SK-N-SH (cell line): ENCODE measurements at regions not wholly inside any gene's neighbourhood (a gene's known extent, or its start where the extent isn't known, plus 50 kb on each side); places are given as distances from the start of the nearest gene placed in this dataset.
A peak's percentile ranks its signal among the peaks of the same experiment; 100 is the strongest.

Source experiments
- CTCF ChIA-PET: fragments of 300-600, 350-600 bp; formaldehyde crosslinking; extraction: SDS; loops from one replicate; lab custom pipeline; 2021; lab: Yijun Ruan, JAX
- POLR2A ChIA-PET: fragments of 350-600 bp; sonication (Branson Sonifier 250); formaldehyde crosslinking; extraction: SDS; loops from one replicate; lab custom pipeline; 2020; ENCODE audit warnings: antibody characterized with exemption, inconsistent platforms; lab: Yijun Ruan, JAX
- DNase-seq: peaks from one replicate; pipeline ENCODE4 v3.0.0; 2012
- H2AFZ ChIP-seq: fragments of 200-600 bp; sonication (generic); 2 replicates; pipeline ENCODE4 v1.8.1; 2016; ENCODE audit warnings: antibody characterized with exemption, mild to moderate bottlenecking, low read depth
- H3F3A ChIP-seq: fragments of 200-600 bp; sonication (generic); replicated peaks from 2 replicates; pipeline ENCODE3; 2016; ENCODE audit warnings: antibody characterized with exemption, mild to moderate bottlenecking; ENCODE audit not compliant: insufficient read depth
- H3K27ac ChIP-seq, 2 experiments: fragments of 200-500 bp in 1 of 2; fragments of 200-600 bp in 1 of 2; sonication (Bioruptor generic) in 1 of 2; sonication (generic), shearing (Covaris generic) in 1 of 2; 2 replicates each; pipeline versions ENCODE4 v1.5.1 to v1.6.1; 2014 to 2016; ENCODE audit warnings: low read depth in 2 of 2, inconsistent platforms in 1 of 2, low read length in 1 of 2, mild to moderate bottlenecking in 1 of 2, mixed read lengths in 1 of 2
- H3K27me3 ChIP-seq: fragments of 200-600 bp; sonication (generic), shearing (Covaris generic); 2 replicates; pipeline ENCODE4 v1.6.1; 2016; ENCODE audit warnings: mixed run types; ENCODE audit not compliant: insufficient read depth
- H3K36me3 ChIP-seq, 2 experiments: fragments of 200-500 bp in 1 of 2; fragments of 200-600 bp in 1 of 2; sonication (Bioruptor generic) in 1 of 2; sonication (generic) in 1 of 2; replicated peaks in 1 of 2; 2 replicates each; pipeline versions ENCODE3 to v1.5.1; 2014 to 2016; ENCODE audit warnings: low read length in 1 of 2, mild to moderate bottlenecking in 1 of 2; ENCODE audit not compliant: insufficient read depth in 2 of 2, control insufficient read depth in 1 of 2
- H3K4me1 ChIP-seq, 2 experiments: fragments of 200-500 bp in 1 of 2; fragments of 200-600 bp in 1 of 2; sonication (Bioruptor generic) in 1 of 2; sonication (generic), shearing (Covaris generic) in 1 of 2; 2 replicates each; pipeline versions ENCODE4 v1.5.1 to v1.6.1; 2014 to 2016; ENCODE audit warnings: low read depth in 1 of 2, low read length in 1 of 2, mixed run types in 1 of 2; ENCODE audit not compliant: insufficient read depth in 2 of 2, control insufficient read depth in 1 of 2
- H3K4me2 ChIP-seq: fragments of 200-600 bp; sonication (generic), shearing (Covaris generic); 2 replicates; pipeline ENCODE4 v1.6.1; 2017; ENCODE audit warnings: mixed run types
- H3K4me3 ChIP-seq, 2 experiments: fragments of 200-500 bp in 1 of 2; fragments of 200-600 bp in 1 of 2; sonication (Bioruptor generic) in 1 of 2; sonication (generic), shearing (Covaris generic) in 1 of 2; 2 replicates each; pipeline versions ENCODE4 v1.5.1 to v1.8.1; 2014 to 2016; ENCODE audit warnings: low read depth in 2 of 2, inconsistent platforms in 1 of 2, low read length in 1 of 2, mild to moderate bottlenecking in 1 of 2, mixed read lengths in 1 of 2, moderate library complexity in 1 of 2
- H3K79me2 ChIP-seq: fragments of 200-600 bp; sonication (generic); 2 replicates; pipeline ENCODE4 v1.8.1; 2017; ENCODE audit warnings: mild to moderate bottlenecking; ENCODE audit not compliant: insufficient read depth
- H3K9ac ChIP-seq: fragments of 200-600 bp; sonication (generic); 2 replicates; pipeline ENCODE4 v1.6.1; 2017; ENCODE audit warnings: mixed run types
- H3K9me2 ChIP-seq: fragments of 200-600 bp; sonication (generic); 2 replicates; pipeline ENCODE4 v1.6.1; 2017; ENCODE audit warnings: mixed run types
- H3K9me3 ChIP-seq: fragments of 200-600 bp; sonication (generic); 2 replicates; pipeline ENCODE4 v1.6.1; 2017; ENCODE audit warnings: mixed run types, mild to moderate bottlenecking, moderate library complexity
- H4K20me1 ChIP-seq: fragments of 200-600 bp; sonication (generic); 2 replicates; pipeline ENCODE4 v1.6.1; 2017; ENCODE audit warnings: mild to moderate bottlenecking, mixed run types; ENCODE audit not compliant: insufficient read depth
- CTCF ChIP-seq: fragments of 200-600 bp; sonication (generic); IDR thresholded peaks from 2 replicates; pipeline ENCODE4 v1.6.1; 2017; ENCODE audit warnings: antibody characterized with exemption, mild to moderate bottlenecking, moderate library complexity
- ELF1 ChIP-seq: IDR thresholded peaks from 2 replicates; pipeline ENCODE4 v1.4.0; 2012
- EP300 ChIP-seq, 2 experiments: IDR thresholded peaks; 2 replicates each; pipeline versions ENCODE4 v1.4.0 to v1.6.1; 2012; ENCODE audit warnings: borderline replicate concordance in 1 of 2, low read depth in 1 of 2, low read length in 1 of 2
- EZH2phosphoT487 ChIP-seq: fragments of 200-600 bp; sonication (generic); IDR thresholded peaks from 2 replicates; pipeline ENCODE4 v1.6.1; 2017; ENCODE audit warnings: low read depth, mixed run types, mild to moderate bottlenecking, antibody characterized with exemption, moderate library complexity, borderline replicate concordance
- GATA2 ChIP-seq: sonication (generic); formaldehyde crosslinking; IDR thresholded peaks from 2 replicates; pipeline ENCODE4 v1.5.0; 2020; ENCODE audit warnings: mild to moderate bottlenecking, missing genetic modification reagents
- IRF3 ChIP-seq: fragments of 150-350 bp; IDR thresholded peaks from 2 replicates; pipeline ENCODE4 v1.6.1; 2016; ENCODE audit warnings: mild to moderate bottlenecking, low read depth, low read length
- MXI1 ChIP-seq: IDR thresholded peaks from 2 replicates; pipeline ENCODE4 v1.6.1; 2012; ENCODE audit warnings: mild to moderate bottlenecking, low read depth, low read length, improper control_type of control experiment
- NRF1 ChIP-seq: IDR thresholded peaks from 2 replicates; pipeline ENCODE4 v1.6.1; 2012; ENCODE audit warnings: low read depth, mild to moderate bottlenecking, low read length
- RCOR1 ChIP-seq: fragments of 150-350 bp; IDR thresholded peaks from 2 replicates; pipeline ENCODE4 v1.6.1; 2017; ENCODE audit warnings: antibody characterized with exemption, low read length
- SMC3 ChIP-seq: IDR thresholded peaks from 2 replicates; pipeline ENCODE4 v1.6.1; 2012; ENCODE audit warnings: low read depth, low read length, improper control_type of control experiment
- TAF1 ChIP-seq: IDR thresholded peaks from 2 replicates; pipeline ENCODE4 v1.6.1; 2012; ENCODE audit warnings: low read depth, mild to moderate bottlenecking, low read length, moderate library complexity, borderline replicate concordance
- TCF12 ChIP-seq: IDR thresholded peaks from 2 replicates; pipeline ENCODE4 v1.4.0; 2012
- TEAD4 ChIP-seq: IDR thresholded peaks from 2 replicates; pipeline ENCODE4 v1.4.0; 2012; ENCODE audit warnings: mild to moderate bottlenecking, borderline replicate concordance; ENCODE audit not compliant: insufficient read depth
- USF1 ChIP-seq: IDR thresholded peaks from 2 replicates; pipeline ENCODE4 v1.4.0; 2012; ENCODE audit warnings: low read depth, borderline replicate concordance
- USF2 ChIP-seq: fragments of 150-350 bp; IDR thresholded peaks from 2 replicates; pipeline ENCODE4 v1.6.1; 2017; ENCODE audit warnings: antibody characterized with exemption, low read length, low read depth, borderline replicate concordance
- YY1 ChIP-seq: IDR thresholded peaks from 2 replicates; pipeline ENCODE4 v1.4.0; 2012; ENCODE audit warnings: low read depth, mild to moderate bottlenecking
- ZBTB33 ChIP-seq: IDR thresholded peaks from 2 replicates; pipeline ENCODE4 v1.4.0; 2012; ENCODE audit warnings: low read depth, borderline replicate concordance
- WGBS: methylation state at CpG from one replicate; pipeline ENCODE4 v1.1.6; 2017; ENCODE audit warnings: low lambda C conversion rate; 5-methylcytosine and 5-hydroxymethylcytosine counted together

GRCh38 chr12:20210621-20211215 lies 157.6 kb upstream of the PDE3A start:
- POLR2A ChIA-PET: no interaction called here
- no peak for TF ChIP-seq USF1
- TF ChIP-seq ELF1: no peak
- no peak for TF ChIP-seq CTCF
- no peak for TF ChIP-seq EZH2phosphoT487
- no peak for TF ChIP-seq RCOR1
- no peak for TF ChIP-seq EP300 (IDR thresholded peaks at IDR 0.05; ENCODE audit: borderline replicate concordance in 1 of 2, low read depth in 1 of 2, low read length in 1 of 2)
- no peak for TF ChIP-seq TAF1
- no peak for TF ChIP-seq GATA2 (CRISPR knock-in tag)
- TF ChIP-seq MXI1: no peak
- TF ChIP-seq TCF12: no peak
- no peak overlapping the region for H3K4me2 ChIP-seq
- H3K9me2 ChIP-seq: no peaks in the 10 kb centered on the region
- WGBS: 64% methylated on average over 2 of the region's 2 CpGs
- CTCF ChIA-PET: no interaction called here
- peaks cover 3 to 6% of the 10 kb centered on the region in 2 experiments; a peak in 3 of 4 replicates for H3K4me1 ChIP-seq
- H3F3A ChIP-seq: peaks cover 17% of the 10 kb centered on the region
- no peak overlapping the region for H3K4me3 ChIP-seq
- H3K9me3 ChIP-seq: no peaks in the 10 kb centered on the region
- H2AFZ ChIP-seq: no peak overlapping the region
- no peaks in the 10 kb centered on the region for H3K36me3 ChIP-seq
- no peaks in the 10 kb centered on the region for H3K79me2 ChIP-seq
- no peak overlapping the region for H3K27ac ChIP-seq
- no peak overlapping the region for H3K9ac ChIP-seq
- H3K27me3 ChIP-seq: no peaks in the 10 kb centered on the region
- H4K20me1 ChIP-seq: no peaks in the 10 kb centered on the region
- DNase-seq: no peak

- DNase-seq: no peak
- Histone ChIP-seq H3K79me2 (no peaks in the 10 kb centered on the region), H3K4me2 (no peak overlapping the region), H3K27ac (peak overlapping the region; percentile 95 to 96), H3K27me3 (no peaks in the 10 kb centered on the region), H3K9me2 (no peaks in the 10 kb centered on the region), H3K36me3 (no peaks in the 10 kb centered on the region), H3K9ac (no peak overlapping the region), H2AFZ (no peak overlapping the region), H4K20me1 (no peaks in the 10 kb centered on the region), H3K9me3 (no peaks in the 10 kb centered on the region), H3K4me1 (peaks cover 3 to 6% of the 10 kb centered on the region in 2 experiments; a peak in 3 of 4 replicates), H3K4me3 (no peak overlapping the region), H3F3A (peaks cover 17% of the 10 kb centered on the region)
- TF ChIP-seq YY1 (no peak), GATA2 (CRISPR knock-in tag) (no peak), ZBTB33 (no peak), NRF1 (no peak), SMC3 (no peak), EP300 (IDR thresholded peaks at IDR 0.05; ENCODE audit: borderline replicate concordance in 1 of 2, low read depth in 1 of 2, low read length in 1 of 2) (no peak), TAF1 (no peak), IRF3 (no peak), TCF12 (no peak), USF2 (no peak), TEAD4 (no peak)
- WGBS: 65% methylated on average over 3 of the region's 3 CpGs
- CTCF ChIA-PET: interaction anchor here (0.9 kb wide), 1 partner anchor 9 kb away, joined by 3 read pairs; no protein-coding TSS in a partner anchor
- POLR2A ChIA-PET: no interaction called here
These were observed 156.8 kb upstream of the PDE3A start for GRCh38 chr12:20211541-20211940.
